GM20000 (cell line): ENCODE measurements at regions not wholly inside any gene's neighbourhood (a gene's known extent, or its start where the extent isn't known, plus 50 kb on each side); places are given as distances from the start of the nearest gene placed in this dataset.

Source experiments
- DNase-seq: peaks from one replicate; pipeline ENCODE4 v3.0.0; 2012; ENCODE audit warnings: low spot score
- TF ChIP-seq, protein P1 (sequence below): IDR thresholded peaks from 2 replicates; pipeline ENCODE4 v1.5.1; 2012; ENCODE audit warnings: mild to moderate bottlenecking, control low read depth; ENCODE audit errors: extremely low read depth, missing control alignments

DNA sequence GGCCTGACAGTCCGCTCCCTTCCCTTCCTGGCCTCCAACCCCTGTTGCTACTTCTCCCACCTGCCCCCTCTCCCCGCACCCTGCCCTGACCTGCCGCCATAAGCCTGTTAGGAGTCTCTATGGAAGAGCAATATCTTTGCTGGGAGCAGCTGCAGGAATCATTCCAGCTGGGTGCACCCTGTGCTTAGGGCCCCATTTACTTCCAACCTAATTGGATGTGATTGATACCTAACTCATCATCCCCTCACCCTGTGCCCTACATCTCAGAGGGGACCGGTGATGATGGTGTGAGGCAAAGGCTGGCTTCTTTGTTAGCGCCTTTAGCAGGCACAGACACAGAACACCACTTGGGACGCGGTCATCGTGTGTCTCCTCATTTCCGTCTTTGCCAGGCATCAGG lies 80.0 kb upstream of the FAM180A start:
- no peak for DNase-seq
- TF ChIP-seq, protein P1, sequence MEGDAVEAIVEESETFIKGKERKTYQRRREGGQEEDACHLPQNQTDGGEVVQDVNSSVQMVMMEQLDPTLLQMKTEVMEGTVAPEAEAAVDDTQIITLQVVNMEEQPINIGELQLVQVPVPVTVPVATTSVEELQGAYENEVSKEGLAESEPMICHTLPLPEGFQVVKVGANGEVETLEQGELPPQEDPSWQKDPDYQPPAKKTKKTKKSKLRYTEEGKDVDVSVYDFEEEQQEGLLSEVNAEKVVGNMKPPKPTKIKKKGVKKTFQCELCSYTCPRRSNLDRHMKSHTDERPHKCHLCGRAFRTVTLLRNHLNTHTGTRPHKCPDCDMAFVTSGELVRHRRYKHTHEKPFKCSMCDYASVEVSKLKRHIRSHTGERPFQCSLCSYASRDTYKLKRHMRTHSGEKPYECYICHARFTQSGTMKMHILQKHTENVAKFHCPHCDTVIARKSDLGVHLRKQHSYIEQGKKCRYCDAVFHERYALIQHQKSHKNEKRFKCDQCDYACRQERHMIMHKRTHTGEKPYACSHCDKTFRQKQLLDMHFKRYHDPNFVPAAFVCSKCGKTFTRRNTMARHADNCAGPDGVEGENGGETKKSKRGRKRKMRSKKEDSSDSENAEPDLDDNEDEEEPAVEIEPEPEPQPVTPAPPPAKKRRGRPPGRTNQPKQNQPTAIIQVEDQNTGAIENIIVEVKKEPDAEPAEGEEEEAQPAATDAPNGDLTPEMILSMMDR: no peak

DNA sequence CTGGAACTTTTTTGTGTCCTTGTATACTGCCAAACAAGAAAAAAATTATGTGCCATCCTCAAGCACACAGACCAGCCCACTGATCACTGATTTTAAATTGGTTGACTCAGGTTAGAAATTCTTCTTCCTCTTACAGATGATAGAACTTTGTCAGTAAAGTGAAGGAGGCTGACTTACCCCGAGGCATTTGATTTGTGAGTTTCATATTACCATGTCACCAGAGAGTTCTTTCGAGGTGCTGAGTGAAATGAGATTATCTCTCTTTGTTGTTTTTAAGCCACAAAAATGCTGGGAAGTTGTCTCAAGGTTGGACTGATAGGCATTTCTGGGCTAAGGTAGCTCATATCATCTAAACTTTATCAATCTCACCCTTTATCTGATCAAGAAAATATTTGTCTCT lies 78.8 kb upstream of the FAM180A start:
- no peak for DNase-seq
- TF ChIP-seq, protein P1: no peak

DNA sequence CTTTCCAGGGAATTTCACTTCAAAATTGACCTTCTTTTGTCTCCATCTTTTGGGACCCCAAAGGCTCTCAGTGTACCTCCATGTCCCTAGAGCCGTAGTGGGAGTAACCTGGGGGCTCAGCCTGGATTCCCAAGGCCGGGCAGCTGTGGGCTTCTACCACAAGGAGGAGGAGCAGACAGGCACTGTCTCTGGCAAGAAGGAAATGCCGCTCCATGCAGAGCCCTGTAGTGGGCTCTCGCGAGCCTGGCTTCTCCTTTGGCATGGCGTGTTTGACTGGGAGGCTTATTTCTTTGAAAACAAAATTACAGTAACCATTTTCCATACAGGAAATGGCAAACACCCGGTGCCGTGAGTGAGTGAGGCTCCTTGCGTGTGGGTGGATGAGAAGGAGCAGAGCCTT lies 76.8 kb upstream of the FAM180A start:
- TF ChIP-seq, protein P1: no peak
- DNase-seq: no peak

DNA sequence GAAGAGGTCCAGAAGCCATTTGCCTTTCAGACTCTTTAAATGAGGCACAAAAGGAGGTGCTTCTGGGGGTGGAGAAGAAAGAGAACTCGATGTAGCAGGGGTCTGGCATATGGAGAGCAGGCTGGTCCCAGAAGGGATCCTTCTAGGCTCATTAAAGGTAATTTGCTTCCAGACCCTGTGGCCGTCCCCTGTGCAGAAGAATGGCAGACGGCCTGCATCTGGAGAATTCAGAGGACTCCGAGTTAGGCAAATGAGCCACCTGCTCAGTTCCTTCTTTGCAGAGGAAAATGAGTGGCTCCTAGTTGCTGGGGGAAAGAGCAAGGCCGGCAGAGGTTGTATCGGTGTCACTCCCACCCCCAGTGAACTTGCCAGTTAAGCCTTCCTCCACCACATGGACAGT lies 73.8 kb upstream of the FAM180A start:
- DNase-seq: no peak
- TF ChIP-seq, protein P1: no peak

DNA sequence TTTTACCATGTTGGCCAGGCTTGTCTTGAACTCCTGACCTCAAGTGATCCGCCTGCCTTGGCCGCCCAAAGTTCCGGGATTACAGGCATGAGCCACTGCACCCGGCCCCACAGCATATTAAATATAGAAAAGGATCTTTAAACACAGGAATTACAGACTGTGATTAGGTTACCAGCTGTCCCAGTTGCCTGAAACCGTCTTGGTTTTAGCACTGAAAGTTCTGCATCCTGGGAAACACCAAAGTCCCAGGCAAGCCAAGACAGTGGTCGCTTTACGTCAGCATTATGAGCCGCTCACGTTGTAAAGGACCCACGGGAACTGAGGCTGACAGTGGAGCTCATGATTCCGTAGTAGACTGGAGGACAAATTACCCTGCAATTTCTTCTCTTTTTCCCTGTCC lies 69.0 kb upstream of the FAM180A start:
- DNase-seq: no peak
- TF ChIP-seq, protein P1: no peak

DNA sequence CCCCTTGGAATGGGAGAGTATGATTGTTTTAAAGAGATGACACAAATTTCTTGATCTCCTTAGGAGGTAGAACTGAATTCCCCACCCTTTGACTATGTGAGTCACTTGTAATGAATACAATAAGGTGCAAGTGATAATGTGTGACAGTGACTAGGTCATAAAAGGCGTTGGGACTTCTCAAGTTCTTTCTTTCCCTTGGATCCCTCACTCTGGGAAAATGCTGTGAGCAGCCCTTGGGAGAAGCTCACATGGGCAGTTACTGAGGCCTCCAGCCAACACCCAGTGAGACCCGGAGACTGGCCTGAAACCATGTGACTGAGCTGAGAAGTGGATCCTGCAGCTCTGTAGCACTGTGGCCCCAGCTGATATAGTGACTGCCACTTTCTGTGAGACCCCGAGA lies 66.4 kb upstream of the FAM180A start:
- TF ChIP-seq, protein P1: no peak
- no peak for DNase-seq

DNA sequence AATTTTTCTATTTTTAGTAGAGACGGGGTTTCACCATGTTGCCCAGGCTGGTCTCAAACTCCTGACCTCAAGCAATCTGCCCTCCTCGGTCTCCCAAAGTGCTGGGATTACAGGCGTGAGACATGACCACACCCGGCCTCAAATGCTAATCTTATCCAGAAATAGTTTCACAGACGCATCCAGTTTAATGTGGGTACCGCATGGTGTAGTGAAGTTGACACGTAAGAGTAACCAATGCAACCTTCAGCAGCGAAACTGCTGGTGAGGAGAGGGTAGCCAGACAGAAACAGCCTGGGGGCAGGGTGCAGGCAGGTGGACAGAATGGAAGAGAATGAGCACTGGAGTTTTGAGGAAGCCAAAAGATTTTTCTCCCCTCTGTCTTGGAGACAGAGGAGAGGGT lies 63.5 kb upstream of the FAM180A start:
- no peak for DNase-seq
- TF ChIP-seq, protein P1: no peak
